ENCODE measurements at regions not wholly inside any gene's neighbourhood (a gene's known extent, or its start where the extent isn't known, plus 50 kb on each side); places are given as distances from the start of the nearest gene placed in this dataset.
"Not testable (repeated sequence)": the region's sequence is repeated elsewhere in the genome, so short reads cannot be mapped to it uniquely, and the experiment has no call there.

- WGBS (ENCODE audit: missing lambda C conversion rate): 2% methylated on average over 1 of the region's 1 CpG
- Histone ChIP-seq H3K4me1 (no peaks in the 10 kb centered on the region), H3K27ac (no peak overlapping the region), H3K4me3 (no peak overlapping the region), H3K9me3 (no peaks in the 10 kb centered on the region; the same call in 2 of the 3 replicates), H3K4me2 (no peak overlapping the region)
- CTCF ChIA-PET: no interaction called here
- no peak for FAIRE-seq
- POLR2A ChIA-PET: no interaction called here
- ATAC-seq: no peak
- DNase-seq (ENCODE audit: low read depth in 1 of 2, low spot score in 1 of 2): no peak
- TF ChIP-seq HOXA7 (CRISPR knock-in tag; IDR thresholded peaks at IDR 0.05): no peak
- no peak for TF ChIP-seq ELK1 (IDR thresholded peaks at IDR 0.05; ENCODE audit: low read depth, low read length)
- TF ChIP-seq PBX3 (IDR thresholded peaks at IDR 0.05): no peak
- TF ChIP-seq CHD4 (IDR thresholded peaks at IDR 0.05; ENCODE audit: borderline replicate concordance): no peak
- no peak for TF ChIP-seq ZFP36 (IDR thresholded peaks at IDR 0.05; ENCODE audit: borderline replicate concordance, partially characterized antibody)
- TF ChIP-seq HEYL (CRISPR knock-in tag; IDR thresholded peaks at IDR 0.05): no peak
- no peak for TF ChIP-seq ESRRA (IDR thresholded peaks at IDR 0.05; ENCODE audit: borderline replicate concordance, low read length)
- no peak for TF ChIP-seq MAX (IDR thresholded peaks at IDR 0.05)
- TF ChIP-seq BHLHE40 (IDR thresholded peaks at IDR 0.05; ENCODE audit: low read depth, low read length): no peak
- TF ChIP-seq NR3C1 (IDR thresholded peaks at IDR 0.05): no peak
These were observed 933.7 kb upstream of the LRATD1 start for GRCh38 chr2:13698847-13699246.

- ATAC-seq; H3K4me2 ChIP-seq; DNase-seq (ENCODE audit: low read depth in 1 of 2, low spot score in 1 of 2); POLR2A ChIA-PET; H3K9me3 ChIP-seq; H3K27ac ChIP-seq; H3K4me1 ChIP-seq; H3K4me3 ChIP-seq; FAIRE-seq; CTCF ChIA-PET: not testable (repeated sequence)
- WGBS (ENCODE audit: missing lambda C conversion rate): 12% methylated on average over 4 of the region's 4 CpGs
These were observed 932.6 kb upstream of the LRATD1 start for GRCh38 chr2:13699939-13700338.

- ATAC-seq: no peak
- Histone ChIP-seq H3K4me3 (no peak overlapping the region), H3K4me1 (no peaks in the 10 kb centered on the region), H3K9me3 (peaks cover 8% of the 10 kb centered on the region; the same call in 1 of the 3 replicates), H3K27ac (no peak overlapping the region), H3K4me2 (no peak overlapping the region)
- no peak for FAIRE-seq
- CTCF ChIA-PET: no interaction called here
- POLR2A ChIA-PET: no interaction called here
- TF ChIP-seq RNF2 (IDR thresholded peaks at IDR 0.05; ENCODE audit: borderline replicate concordance, low read depth): no peak
- no peak for TF ChIP-seq BCL3 (IDR thresholded peaks at IDR 0.05)
- no peak for TF ChIP-seq KDM5A (IDR thresholded peaks at IDR 0.05)
- TF ChIP-seq SREBF2 (IDR thresholded peaks at IDR 0.05): no peak
- 4% methylated on average over 2 of the region's 2 CpGs for WGBS (ENCODE audit: missing lambda C conversion rate)
- DNase-seq (ENCODE audit: low read depth in 1 of 2, low spot score in 1 of 2): no peak
These were observed 921.4 kb upstream of the LRATD1 start for GRCh38 chr2:13711154-13711553.

- no peak for FAIRE-seq
These were observed 918.1 kb upstream of the LRATD1 start for GRCh38 chr2:13714466-13714865.

More at GRCh38 chr2:13714466-13714865, 918.1 kb upstream of the LRATD1 start:
- ATAC-seq (no peak), DNase-seq (ENCODE audit: low read depth in 1 of 2, low spot score in 1 of 2) (no peak)
- 37% methylated on average over 3 of the region's 3 CpGs for WGBS (ENCODE audit: missing lambda C conversion rate)
- no peaks in the 10 kb centered on the region for H3K4me1 ChIP-seq
- ChIA-PET POLR2A (no interaction called here), CTCF (no interaction called here)
- peaks cover 8% of the 10 kb centered on the region; the same call in 1 of the 3 replicates for H3K9me3 ChIP-seq
- no peak overlapping the region for H3K4me2 ChIP-seq
- no peak overlapping the region for H3K27ac ChIP-seq
- TF ChIP-seq NFE2L2 (conservative IDR thresholded peaks at IDR 0.05; ENCODE audit: low read length) (no peak), HEYL (CRISPR knock-in tag; IDR thresholded peaks at IDR 0.05) (no peak), MYC (IDR thresholded peaks at IDR 0.05; ENCODE audit: borderline replicate concordance, low read length) (no peak), ATOH8 (CRISPR knock-in tag; IDR thresholded peaks at IDR 0.05; ENCODE audit: low read depth) (no peak)
- H3K4me3 ChIP-seq: no peak overlapping the region

Measured in A549 (cell line).